ENCODE measurements at regions not wholly inside any gene's neighbourhood (a gene's known extent, or its start where the extent isn't known, plus 50 kb on each side); places are given as distances from the start of the nearest gene placed in this dataset.

DNA sequence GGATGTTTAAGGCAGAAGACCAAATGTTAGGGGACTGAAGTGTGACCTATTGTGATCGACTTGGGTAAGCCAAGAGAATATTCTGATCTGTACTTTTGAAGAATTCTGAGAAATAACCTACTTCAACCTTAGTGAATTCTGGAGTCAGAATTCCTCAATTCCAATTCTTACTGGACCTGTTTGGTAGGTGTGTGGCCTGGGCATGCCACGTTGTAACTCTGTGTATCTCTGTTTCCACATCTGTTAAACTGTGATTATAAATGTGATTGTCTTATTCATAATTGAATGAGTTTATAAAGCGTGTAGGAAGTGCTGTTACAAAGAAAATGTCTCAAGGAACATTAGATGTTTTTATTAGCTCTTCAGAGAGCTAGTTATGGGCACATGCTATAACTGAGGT, 64.5 kb downstream of the TUSC1 start:
- H3K4me2 ChIP-seq (ENCODE audit: control insufficient read depth, extremely low read depth, insufficient read depth, low read depth, low read length), result no peak overlapping the region
- dilution Hi-C loops (cut with MboI; ENCODE audit: extremely low pct_ligation_motif_present, low sequenced_read_pairs), result no loop called here
- H3K79me2 ChIP-seq (ENCODE audit: control insufficient read depth, insufficient read depth, low read length), result no peaks in the 10 kb centered on the region
- TF ChIP-seq, protein P1, sequence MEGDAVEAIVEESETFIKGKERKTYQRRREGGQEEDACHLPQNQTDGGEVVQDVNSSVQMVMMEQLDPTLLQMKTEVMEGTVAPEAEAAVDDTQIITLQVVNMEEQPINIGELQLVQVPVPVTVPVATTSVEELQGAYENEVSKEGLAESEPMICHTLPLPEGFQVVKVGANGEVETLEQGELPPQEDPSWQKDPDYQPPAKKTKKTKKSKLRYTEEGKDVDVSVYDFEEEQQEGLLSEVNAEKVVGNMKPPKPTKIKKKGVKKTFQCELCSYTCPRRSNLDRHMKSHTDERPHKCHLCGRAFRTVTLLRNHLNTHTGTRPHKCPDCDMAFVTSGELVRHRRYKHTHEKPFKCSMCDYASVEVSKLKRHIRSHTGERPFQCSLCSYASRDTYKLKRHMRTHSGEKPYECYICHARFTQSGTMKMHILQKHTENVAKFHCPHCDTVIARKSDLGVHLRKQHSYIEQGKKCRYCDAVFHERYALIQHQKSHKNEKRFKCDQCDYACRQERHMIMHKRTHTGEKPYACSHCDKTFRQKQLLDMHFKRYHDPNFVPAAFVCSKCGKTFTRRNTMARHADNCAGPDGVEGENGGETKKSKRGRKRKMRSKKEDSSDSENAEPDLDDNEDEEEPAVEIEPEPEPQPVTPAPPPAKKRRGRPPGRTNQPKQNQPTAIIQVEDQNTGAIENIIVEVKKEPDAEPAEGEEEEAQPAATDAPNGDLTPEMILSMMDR (optimal IDR thresholded peaks at IDR 0.05 in 1 of 3, IDR thresholded peaks at IDR 0.05 in 1 of 3, conservative IDR thresholded peaks at IDR 0.05 in 1 of 3; ENCODE audit: extremely low read depth in 1 of 3, insufficient read depth in 2 of 3, low read length in 3 of 3), result no peak
- TF ChIP-seq EZH2 (IDR thresholded peaks at IDR 0.05; ENCODE audit: low read length), result no peak
- H3K9ac ChIP-seq (ENCODE audit: control insufficient read depth, extremely low read depth, insufficient read depth, low read length), result no peak overlapping the region
- FAIRE-seq (no peak), DNase-seq (ENCODE audit: low read depth, low spot score) (no peak)
- no peaks in the 10 kb centered on the region for H3K9me1 ChIP-seq (ENCODE audit: control insufficient read depth, extremely low read depth, insufficient read depth, low read length)
- H3K4me3 ChIP-seq (ENCODE audit: control insufficient read depth in 2 of 3, extremely low read depth in 1 of 3, insufficient read depth in 2 of 3, low read depth in 1 of 3, low read length in 3 of 3), result no peak overlapping the region
- H3K9me3 ChIP-seq (ENCODE audit: control insufficient read depth, low read depth, low read length), result no peaks in the 10 kb centered on the region
- H3K4me1 ChIP-seq (ENCODE audit: control insufficient read depth, extremely low read depth, insufficient read depth, low read length), result no peaks in the 10 kb centered on the region
- no peak overlapping the region for H3K27ac ChIP-seq (ENCODE audit: control insufficient read depth, insufficient read depth, low read length)
- H3K36me3 ChIP-seq (ENCODE audit: control insufficient read depth in 2 of 2, extremely low read depth in 1 of 2, insufficient read depth in 2 of 2, low read length in 2 of 2), result no peaks in the 10 kb centered on the region
- H4K20me1 ChIP-seq (ENCODE audit: control insufficient read depth, extremely low read depth, insufficient read depth, low read length), result no peaks in the 10 kb centered on the region
- H2AFZ ChIP-seq (ENCODE audit: control insufficient read depth, low read length), result peak overlapping the region; percentile 63
- no peaks in the 10 kb centered on the region for H3K27me3 ChIP-seq (ENCODE audit: control insufficient read depth, extremely low read depth, insufficient read depth, low read length)

DNA sequence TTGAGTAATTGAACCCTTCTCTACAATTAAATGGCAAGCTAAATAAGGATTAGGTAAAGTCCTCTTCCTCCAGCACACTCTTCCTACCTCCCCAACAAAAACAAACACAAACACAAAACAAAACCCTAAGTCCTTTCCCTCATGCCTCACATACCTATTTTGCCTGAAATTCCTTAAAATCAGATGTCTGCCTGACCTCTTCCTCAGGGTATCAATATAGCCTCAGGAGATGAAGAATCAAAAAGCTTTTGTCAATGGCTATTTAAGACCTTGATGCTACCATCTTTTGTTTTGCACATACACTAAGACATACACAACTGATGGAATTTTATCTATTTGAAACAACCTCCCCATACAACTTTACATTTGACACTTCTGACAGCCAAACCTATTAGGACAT, 75.1 kb downstream of the TUSC1 start:
- Histone ChIP-seq H3K27me3 (ENCODE audit: control insufficient read depth, extremely low read depth, insufficient read depth, low read length) (no peaks in the 10 kb centered on the region), H3K79me2 (ENCODE audit: control insufficient read depth, insufficient read depth, low read length) (no peaks in the 10 kb centered on the region), H3K9ac (ENCODE audit: control insufficient read depth, extremely low read depth, insufficient read depth, low read length) (no peak overlapping the region), H3K4me2 (ENCODE audit: control insufficient read depth, extremely low read depth, insufficient read depth, low read depth, low read length) (no peak overlapping the region), H3K4me3 (ENCODE audit: control insufficient read depth in 2 of 3, extremely low read depth in 1 of 3, insufficient read depth in 2 of 3, low read depth in 1 of 3, low read length in 3 of 3) (no peak overlapping the region), H3K27ac (ENCODE audit: control insufficient read depth, insufficient read depth, low read length) (no peak overlapping the region), H3K9me3 (ENCODE audit: control insufficient read depth, low read depth, low read length) (no peaks in the 10 kb centered on the region), H3K36me3 (ENCODE audit: control insufficient read depth in 2 of 2, extremely low read depth in 1 of 2, insufficient read depth in 2 of 2, low read length in 2 of 2) (no peaks in the 10 kb centered on the region), H3K4me1 (ENCODE audit: control insufficient read depth, extremely low read depth, insufficient read depth, low read length) (no peaks in the 10 kb centered on the region), H2AFZ (ENCODE audit: control insufficient read depth, low read length) (no peak overlapping the region), H3K9me1 (ENCODE audit: control insufficient read depth, extremely low read depth, insufficient read depth, low read length) (no peaks in the 10 kb centered on the region), H4K20me1 (ENCODE audit: control insufficient read depth, extremely low read depth, insufficient read depth, low read length) (no peaks in the 10 kb centered on the region)
- dilution Hi-C loops (cut with MboI; ENCODE audit: extremely low pct_ligation_motif_present, low sequenced_read_pairs), result no loop called here
- no peak for DNase-seq (ENCODE audit: low read depth, low spot score)
- FAIRE-seq, result no peak
- TF ChIP-seq, protein P1 (optimal IDR thresholded peaks at IDR 0.05 in 1 of 3, IDR thresholded peaks at IDR 0.05 in 1 of 3, conservative IDR thresholded peaks at IDR 0.05 in 1 of 3; ENCODE audit: extremely low read depth in 1 of 3, insufficient read depth in 2 of 3, low read length in 3 of 3), result no peak
- no peak for TF ChIP-seq EZH2 (IDR thresholded peaks at IDR 0.05; ENCODE audit: low read length)
